ENCODE measurements at regions not wholly inside any gene's neighbourhood (a gene's known extent, or its start where the extent isn't known, plus 50 kb on each side); places are given as distances from the start of the nearest gene placed in this dataset.

DNA sequence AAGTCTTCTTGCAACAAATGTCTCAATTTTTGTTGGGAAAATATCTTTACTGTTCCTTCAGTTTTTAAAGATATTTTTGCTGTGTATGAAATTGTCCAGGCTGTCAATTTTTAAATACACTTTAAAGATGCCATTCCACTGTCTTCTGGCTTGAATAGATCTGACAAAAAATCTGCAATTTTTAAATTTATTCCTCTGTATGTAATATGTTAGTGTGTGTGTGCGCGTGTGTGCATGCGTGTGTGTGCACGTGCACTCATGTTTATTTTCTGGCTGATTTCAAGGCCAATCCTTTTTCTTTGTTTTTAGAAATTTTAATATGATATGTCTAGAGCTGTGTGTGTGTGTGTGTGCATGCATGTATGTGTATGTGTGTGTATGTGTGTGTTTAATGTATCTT, 263.2 kb upstream of the SESN3 start:
- TF ChIP-seq, protein P1, sequence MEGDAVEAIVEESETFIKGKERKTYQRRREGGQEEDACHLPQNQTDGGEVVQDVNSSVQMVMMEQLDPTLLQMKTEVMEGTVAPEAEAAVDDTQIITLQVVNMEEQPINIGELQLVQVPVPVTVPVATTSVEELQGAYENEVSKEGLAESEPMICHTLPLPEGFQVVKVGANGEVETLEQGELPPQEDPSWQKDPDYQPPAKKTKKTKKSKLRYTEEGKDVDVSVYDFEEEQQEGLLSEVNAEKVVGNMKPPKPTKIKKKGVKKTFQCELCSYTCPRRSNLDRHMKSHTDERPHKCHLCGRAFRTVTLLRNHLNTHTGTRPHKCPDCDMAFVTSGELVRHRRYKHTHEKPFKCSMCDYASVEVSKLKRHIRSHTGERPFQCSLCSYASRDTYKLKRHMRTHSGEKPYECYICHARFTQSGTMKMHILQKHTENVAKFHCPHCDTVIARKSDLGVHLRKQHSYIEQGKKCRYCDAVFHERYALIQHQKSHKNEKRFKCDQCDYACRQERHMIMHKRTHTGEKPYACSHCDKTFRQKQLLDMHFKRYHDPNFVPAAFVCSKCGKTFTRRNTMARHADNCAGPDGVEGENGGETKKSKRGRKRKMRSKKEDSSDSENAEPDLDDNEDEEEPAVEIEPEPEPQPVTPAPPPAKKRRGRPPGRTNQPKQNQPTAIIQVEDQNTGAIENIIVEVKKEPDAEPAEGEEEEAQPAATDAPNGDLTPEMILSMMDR (IDR thresholded peaks at IDR 0.05) = no peak
- TF ChIP-seq EP300 (IDR thresholded peaks at IDR 0.05; ENCODE audit: low read depth) (no peak), POLR2A (IDR thresholded peaks at IDR 0.05) (no peak)

Data from transverse colon (tissue), 3 donors.